DMS153 treated with DMSO at 0.1 percent for 48 hours (cell line): ENCODE measurements at regions not wholly inside any gene's neighbourhood (a gene's known extent, or its start where the extent isn't known, plus 50 kb on each side); places are given as distances from the start of the nearest gene placed in this dataset.

Source experiments
- DNase-seq: peaks from one replicate; lab custom pipeline; 2025; ENCODE audit not compliant: unreplicated experiment; lab: John Stamatoyannopoulos, UW

DNA sequence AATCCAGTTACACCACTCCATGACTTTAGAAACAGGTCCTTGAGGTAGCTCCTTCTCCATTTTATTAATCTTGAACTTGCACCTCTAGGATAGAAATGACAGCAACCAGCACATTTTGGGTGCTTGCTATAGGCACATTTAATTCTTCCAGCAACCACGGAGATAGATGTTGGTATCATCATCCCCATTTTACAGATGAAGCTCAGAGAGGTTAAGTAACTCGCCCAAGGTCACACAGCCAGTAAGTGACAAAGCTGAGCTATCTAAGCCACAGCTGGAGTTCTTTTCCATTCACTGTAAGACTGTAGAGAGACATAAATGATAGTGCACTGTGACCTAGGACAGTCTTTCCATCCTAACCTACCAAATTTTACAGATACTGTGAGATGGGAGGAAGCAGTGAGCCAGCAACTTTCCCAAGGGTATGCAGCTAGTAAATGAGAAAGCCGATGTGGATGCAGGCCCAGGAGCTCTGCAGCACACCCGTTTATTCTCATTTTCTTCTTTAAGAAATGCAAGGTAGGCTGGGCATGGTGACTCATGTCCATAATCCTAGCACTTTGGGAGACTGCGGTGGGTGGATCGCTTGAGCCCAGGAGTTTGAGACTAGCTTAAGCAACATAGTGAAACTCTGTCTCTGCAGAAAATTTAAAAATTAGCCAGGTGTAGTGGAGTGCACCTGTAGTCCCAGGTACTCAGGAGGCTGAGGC, 103.2 kb downstream of the TBX5 start:
- no peak for DNase-seq

DNA sequence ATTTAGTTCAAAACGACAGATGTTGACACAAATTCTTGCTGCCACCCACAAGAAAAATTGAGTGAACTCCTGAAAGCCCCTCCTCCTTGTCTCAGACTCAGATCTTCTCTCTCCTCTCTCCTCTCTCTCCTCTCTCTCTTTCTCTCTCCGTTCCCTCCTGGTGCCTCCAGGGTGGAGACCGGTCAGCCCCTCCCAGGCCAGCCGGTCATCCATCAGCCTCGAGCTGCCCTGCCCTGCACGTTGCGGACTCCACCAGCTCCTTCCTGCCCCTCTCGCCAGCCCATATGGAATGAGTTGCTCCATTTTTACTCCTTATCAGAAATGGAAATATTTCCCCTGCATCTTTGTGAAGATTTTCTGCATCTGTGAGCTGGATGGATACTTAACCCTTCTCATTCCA, 103.8 kb downstream of the TBX5 start:
- DNase-seq = no peak

- no peak for DNase-seq
Measured at GRCh38 chr12:114294303-114294685, 111.7 kb downstream of the TBX5 start.

DNA sequence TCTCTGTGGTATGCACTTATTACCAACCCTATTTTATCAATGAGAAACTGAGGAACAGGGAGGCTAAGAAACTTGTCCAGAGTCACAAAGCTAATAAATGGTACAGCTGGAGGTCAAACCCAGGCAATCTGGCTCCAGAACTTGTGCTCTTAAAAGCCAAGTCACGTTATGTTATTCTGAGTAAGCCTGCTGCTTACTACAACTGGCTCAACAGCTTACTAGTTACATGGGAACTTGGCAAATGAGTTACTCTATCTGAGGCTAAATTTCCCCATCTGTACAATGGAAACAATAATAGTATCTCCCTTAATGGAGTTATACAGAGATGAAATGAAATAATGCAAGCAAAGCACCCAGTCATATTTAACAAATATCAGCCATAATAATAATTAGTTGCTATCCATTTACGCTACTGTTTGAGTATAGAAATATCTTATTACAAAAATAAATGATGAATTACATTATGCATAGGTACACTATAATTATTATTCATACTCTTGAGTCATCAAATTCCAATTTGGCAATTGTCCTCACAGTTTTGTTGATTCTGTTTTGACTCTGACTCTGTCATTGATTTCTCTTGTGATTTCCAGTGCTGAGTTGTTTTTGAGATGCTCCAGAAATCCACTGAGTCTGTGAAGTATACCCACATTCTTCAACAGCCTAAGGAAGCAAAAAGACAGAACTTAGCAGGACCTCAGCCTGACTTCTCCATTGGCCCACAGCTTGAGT, 112.2 kb downstream of the TBX5 start:
- no peak for DNase-seq

GRCh38 chr12:114293073-114293472, 112.9 kb downstream of the TBX5 start:
- DNase-seq = no peak

DNA sequence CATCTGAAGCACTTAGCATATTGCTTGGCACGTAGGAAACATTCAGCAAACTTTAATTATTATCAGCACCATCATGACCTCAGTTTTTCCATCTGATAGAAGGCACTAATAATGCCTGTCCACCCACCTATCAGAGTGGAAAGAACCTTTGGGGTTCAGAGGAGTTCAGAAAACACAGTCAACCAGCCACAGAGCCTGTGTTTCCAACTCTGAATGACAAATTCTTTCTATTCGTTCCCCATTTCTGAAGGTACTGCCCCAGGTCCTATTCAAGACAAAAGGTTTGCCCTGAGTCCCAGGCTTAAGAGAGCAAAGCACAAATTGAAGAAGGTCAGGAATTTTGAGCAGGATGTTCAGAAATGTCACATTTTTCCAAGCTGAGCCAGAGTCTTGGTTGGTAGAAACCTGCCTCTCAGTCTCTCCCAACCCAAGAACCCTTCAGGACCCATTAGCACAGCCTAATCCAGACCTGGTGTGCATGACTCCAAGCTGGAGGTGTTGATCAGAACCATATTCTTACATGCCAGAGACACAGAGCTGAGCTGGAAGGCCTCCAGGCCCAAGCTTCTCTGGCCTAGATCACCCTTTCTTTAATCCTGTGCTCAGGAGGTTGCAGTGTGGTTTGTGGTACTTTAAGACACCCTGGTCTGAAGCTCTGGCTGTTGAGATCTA, 114.4 kb downstream of the TBX5 start:
- DNase-seq = no peak

- DNase-seq = no peak
Measured at GRCh38 chr12:114287821-114288525, 118.0 kb downstream of the TBX5 start.

GRCh38 chr12:114286145-114286544, 119.8 kb downstream of the TBX5 start:
- DNase-seq = no peak

DNA sequence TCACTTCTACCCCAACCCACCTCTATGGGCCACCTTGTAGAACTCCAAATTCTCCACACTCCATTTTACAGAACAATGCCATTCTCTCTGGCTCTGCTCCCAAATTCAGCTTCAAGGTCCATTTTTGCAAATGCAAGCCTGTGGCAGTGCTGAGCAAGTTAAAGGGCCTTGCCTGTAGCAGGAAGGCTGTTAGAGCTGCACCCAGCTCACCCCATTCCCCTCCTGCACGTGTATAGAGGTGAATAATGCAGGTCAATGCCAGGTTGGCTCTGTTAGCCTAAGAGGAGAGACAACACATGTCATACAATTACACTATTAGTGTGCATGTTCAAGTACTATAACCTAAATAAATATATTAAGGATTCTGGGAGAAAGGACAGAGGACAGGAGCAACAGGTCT, 120.4 kb downstream of the TBX5 start:
- DNase-seq = no peak

DNA sequence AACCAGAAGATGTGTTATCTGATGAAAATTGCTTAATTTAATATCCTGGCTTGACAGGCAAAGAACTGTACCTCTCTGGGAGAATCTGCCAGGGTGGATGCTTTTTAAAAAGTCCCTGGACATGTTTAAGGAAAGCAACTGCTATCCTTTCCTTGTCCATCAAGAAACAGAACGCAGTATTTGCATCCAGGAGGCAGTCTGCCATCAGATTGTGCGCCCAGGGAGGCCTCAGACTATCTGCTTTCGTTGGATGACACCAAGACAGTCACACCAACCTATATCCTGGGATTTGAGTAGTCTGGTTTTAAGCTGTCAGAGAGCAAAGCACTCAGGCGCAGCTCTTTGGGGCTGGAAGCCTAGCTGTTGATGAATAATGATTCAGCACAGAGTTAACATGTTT, 121.9 kb downstream of the TBX5 start:
- no peak for DNase-seq

- DNase-seq = no peak
Measured at GRCh38 chr12:114275932-114276785, 129.8 kb downstream of the TBX5 start.

GRCh38 chr12:114275086-114275485, 130.9 kb downstream of the TBX5 start:
- no peak for DNase-seq

- DNase-seq = no peak
Measured at GRCh38 chr12:114274131-114274530, 131.8 kb downstream of the TBX5 start.

DNA sequence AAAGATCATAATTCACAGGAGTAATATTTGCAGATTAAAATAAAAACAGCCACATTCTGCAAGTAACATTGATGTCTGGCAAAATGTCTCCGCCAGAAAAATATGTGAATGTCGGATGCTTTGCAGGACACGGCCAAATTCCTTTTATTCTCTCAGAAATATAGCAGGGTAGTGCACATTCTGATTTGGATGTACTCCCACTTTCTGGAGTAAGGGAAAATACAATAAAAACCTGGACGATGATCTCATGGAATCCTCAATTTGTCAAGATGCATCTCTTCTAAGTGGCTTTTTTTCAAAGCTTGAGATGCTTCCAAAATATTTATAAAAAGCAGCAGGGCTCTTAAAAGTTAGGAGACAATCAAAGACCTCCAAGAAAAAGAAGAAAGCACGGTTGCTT, 133.3 kb downstream of the TBX5 start:
- DNase-seq = no peak

- DNase-seq = no peak
Measured at GRCh38 chr12:114272071-114272470, 133.9 kb downstream of the TBX5 start.

GRCh38 chr12:114269153-114269552, 136.8 kb downstream of the TBX5 start:
- peak; percentile 57 for DNase-seq

DNA sequence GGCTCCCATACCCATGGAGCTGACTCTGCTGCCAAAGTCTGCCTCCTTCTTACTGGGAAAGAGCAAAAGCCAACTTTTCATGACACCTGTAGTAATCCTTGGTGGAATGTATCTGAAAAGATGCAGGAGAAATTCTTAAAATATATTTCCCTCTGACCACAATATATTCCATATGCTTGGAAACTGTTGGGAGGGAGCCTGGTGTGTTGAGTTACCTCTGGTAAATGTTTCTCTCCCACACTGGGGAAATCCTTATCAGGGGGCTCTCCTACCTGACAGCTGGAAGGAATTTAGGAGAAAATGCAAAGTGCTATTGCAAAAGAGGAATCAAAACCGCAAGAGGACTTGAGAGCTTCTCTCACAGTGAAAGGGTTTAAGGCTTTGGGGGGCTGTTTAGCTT, 139.4 kb downstream of the TBX5 start:
- DNase-seq = no peak

DNA sequence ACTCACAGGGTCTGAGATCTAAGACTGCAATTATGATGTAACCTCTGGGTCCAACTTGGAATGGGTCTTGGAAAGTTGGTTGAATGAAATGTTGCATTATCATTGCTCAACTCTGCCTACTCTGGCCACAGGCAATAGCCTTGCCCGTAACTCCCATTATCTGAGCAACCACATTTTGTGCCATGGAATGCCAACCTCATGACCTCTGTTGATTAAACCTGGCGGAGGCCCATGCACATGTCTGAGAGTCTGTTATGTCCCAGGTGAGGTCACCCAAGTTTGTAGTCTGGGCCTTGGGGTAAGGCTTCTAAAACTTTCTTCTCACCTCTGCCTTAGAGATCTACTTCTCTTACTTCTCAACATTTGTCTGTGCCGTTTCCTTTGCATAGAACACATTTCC, 140.9 kb downstream of the TBX5 start:
- DNase-seq = no peak

- no peak for DNase-seq
Measured at GRCh38 chr12:114263056-114263805, 142.7 kb downstream of the TBX5 start.

GRCh38 chr12:114257687-114258086, 148.3 kb downstream of the TBX5 start:
- no peak for DNase-seq
